SJSA1 (cell line): ENCODE measurements at regions not wholly inside any gene's neighbourhood (a gene's known extent, or its start where the extent isn't known, plus 50 kb on each side); places are given as distances from the start of the nearest gene placed in this dataset.

Experiments used
- DNase-seq, 2 experiments: peaks; one replicate each; pipeline ENCODE4 v3.0.0-alpha.2; 2015 to 2020; ENCODE audit warnings: low spot score in 2 of 2, low read depth in 1 of 2
- H3K27ac ChIP-seq: fragments of 250-450 bp; sonication (Bioruptor Pico); 2 replicates; pipeline ENCODE4 v1.5.1; 2020; ENCODE audit warnings: mild to moderate bottlenecking, moderate library complexity
- H3K27me3 ChIP-seq: fragments of 250-450 bp; sonication (Bioruptor Pico); replicated peaks from 2 replicates; pipeline ENCODE4 v1.5.1; 2020; ENCODE audit warnings: mild to moderate bottlenecking, moderate library complexity
- H3K36me3 ChIP-seq: fragments of 250-450 bp; sonication (Bioruptor Pico); 2 replicates; pipeline ENCODE4 v1.5.1; 2020; ENCODE audit warnings: mild to moderate bottlenecking
- H3K4me1 ChIP-seq: fragments of 250-450 bp; sonication (Bioruptor Pico); replicated peaks from 2 replicates; pipeline ENCODE4 v1.6.1; 2021; ENCODE audit warnings: mild to moderate bottlenecking
- H3K4me3 ChIP-seq: fragments of 250-450 bp; sonication (Bioruptor Pico); 2 replicates; pipeline ENCODE4 v1.5.1; 2020; ENCODE audit warnings: mild to moderate bottlenecking
- H3K9me3 ChIP-seq: fragments of 250-450 bp; sonication (Bioruptor Pico); replicated peaks from 2 replicates; pipeline ENCODE4 v1.5.1; 2020; ENCODE audit warnings: mild to moderate bottlenecking

DNA sequence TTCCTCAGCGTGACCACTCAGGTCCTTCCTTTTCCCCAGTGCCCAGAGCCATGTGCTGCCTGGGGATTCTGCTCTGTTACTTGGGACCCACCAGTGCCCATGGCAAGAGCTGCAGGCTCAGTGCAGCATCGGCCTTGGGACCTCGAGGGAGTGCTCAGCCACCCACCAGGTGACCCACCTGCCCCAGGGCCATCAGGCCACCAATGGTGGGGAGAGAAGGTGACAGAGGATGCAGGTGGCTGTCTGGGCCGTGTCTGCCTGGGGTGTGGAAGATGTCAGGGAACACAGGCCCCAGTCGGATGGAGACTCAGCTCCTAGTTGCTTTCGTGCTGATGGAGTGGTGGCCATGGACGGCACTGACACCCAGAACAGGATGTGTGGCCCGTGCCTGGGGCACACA is 104.7 kb upstream of the FAM20C start:
- no peak overlapping the region for H3K4me3 ChIP-seq
- H3K27me3 ChIP-seq = no peaks in the 10 kb centered on the region
- DNase-seq = no peak
- no peaks in the 10 kb centered on the region for H3K9me3 ChIP-seq
- no peaks in the 10 kb centered on the region for H3K36me3 ChIP-seq
- peaks cover 31% of the 10 kb centered on the region for H3K4me1 ChIP-seq
- H3K27ac ChIP-seq = no peak overlapping the region

DNA sequence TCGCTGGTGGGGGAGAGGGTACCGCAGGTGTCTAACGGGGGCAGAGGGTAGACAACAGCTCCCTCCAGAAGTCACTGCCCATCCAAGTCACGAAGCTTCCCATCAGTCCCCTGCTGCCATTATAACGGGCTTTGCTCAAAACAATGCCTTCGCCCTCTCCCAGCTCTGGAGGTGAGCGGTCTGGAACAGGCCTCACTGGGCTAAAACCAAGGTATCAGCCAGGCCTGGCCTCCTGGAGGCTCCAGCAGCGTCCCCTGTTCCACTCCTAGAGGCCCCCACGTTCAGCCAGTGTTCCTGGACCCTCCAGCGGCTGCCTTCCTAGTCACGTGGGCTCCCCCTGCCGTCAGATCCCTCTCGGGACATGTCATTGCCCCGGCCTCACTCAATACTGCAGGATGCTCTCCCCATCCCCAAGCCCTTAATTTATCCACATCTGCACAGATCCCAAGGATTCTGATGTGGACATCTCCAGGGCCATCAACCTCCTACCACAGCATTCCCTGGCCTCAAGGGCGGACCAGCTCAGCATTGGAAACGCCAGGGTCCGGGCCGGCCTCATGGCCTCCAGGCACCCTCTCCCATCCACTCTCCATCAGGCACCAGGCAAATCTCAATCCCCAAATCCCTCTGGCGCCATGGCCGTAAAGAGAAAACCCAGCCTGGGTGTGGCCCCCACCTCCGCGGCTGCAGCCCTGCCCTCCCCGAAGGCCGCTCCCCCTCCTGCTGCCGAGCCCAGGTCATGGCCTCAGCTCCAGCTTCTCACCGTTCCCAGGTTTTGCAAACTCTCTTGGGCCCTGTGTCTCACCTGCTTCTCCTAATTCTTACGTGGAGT is 104.1 kb upstream of the FAM20C start:
- no peaks in the 10 kb centered on the region for H3K9me3 ChIP-seq
- no peaks in the 10 kb centered on the region for H3K36me3 ChIP-seq
- no peak overlapping the region for H3K27ac ChIP-seq
- no peaks in the 10 kb centered on the region for H3K27me3 ChIP-seq
- no peak for DNase-seq
- H3K4me1 ChIP-seq = peaks cover 31% of the 10 kb centered on the region
- no peak overlapping the region for H3K4me3 ChIP-seq

DNA sequence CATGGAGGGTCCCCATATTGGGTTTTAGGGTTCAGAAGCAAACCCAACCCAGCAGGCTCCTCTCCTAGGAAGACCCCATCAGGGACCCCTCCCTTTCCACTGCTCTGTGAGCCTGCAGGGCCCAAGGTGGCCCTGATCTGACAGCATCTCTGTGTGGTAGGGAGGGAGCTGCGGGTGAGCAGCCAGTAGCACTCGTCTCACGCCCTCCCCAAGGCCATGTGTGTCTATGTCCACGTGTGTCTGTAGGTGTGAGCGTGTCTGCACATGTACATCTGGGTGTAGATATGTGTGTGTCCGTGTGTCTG is 103.5 kb upstream of the FAM20C start:
- Histone ChIP-seq H3K4me3 (no peak overlapping the region), H3K27me3 (no peaks in the 10 kb centered on the region), H3K9me3 (no peaks in the 10 kb centered on the region), H3K4me1 (peaks cover 31% of the 10 kb centered on the region), H3K27ac (no peak overlapping the region), H3K36me3 (no peaks in the 10 kb centered on the region)
- DNase-seq = no peak

DNA sequence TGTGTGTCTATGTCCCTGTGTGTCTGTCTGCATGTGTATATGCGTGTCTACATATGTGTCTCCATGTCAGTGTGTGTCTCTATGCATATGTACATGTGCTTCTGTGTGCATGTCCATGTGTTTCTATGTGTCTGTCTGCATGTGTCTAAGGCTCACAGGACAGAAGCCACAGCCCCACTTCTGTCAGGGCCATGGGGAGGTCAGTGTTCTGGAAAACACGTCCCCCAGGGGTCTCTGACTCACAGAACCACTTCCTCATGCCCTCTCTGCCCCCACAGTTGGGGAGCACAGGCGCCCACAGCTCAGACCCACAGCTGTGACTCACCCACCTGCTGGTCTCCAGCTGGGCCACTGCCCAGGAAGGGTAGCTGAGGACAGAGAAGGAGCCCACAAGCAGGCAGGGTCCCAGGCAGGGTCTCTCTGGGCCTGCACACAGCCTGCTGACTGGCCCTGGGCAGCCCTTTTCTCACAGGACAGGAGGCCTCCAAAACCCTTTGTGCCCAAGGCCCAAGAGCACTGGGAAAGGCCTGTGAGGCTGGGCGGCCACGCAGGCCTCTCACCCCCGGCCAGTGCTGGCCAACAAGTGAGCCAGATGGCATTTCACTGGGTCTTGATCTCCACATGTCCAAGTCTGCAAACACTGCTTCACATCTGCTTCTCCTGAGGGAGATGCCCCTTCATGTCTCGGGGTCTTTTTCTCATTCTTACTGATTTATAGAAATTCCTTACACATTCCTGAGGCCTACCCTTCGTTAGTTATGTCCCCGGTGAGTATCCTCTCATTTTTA is 102.9 kb upstream of the FAM20C start:
- Histone ChIP-seq H3K4me3 (no peak overlapping the region), H3K27me3 (no peaks in the 10 kb centered on the region), H3K36me3 (no peaks in the 10 kb centered on the region), H3K4me1 (peaks cover 33% of the 10 kb centered on the region), H3K9me3 (no peaks in the 10 kb centered on the region), H3K27ac (peak overlapping the region; percentile 28)
- peak; percentile 81 to 86 for DNase-seq

DNA sequence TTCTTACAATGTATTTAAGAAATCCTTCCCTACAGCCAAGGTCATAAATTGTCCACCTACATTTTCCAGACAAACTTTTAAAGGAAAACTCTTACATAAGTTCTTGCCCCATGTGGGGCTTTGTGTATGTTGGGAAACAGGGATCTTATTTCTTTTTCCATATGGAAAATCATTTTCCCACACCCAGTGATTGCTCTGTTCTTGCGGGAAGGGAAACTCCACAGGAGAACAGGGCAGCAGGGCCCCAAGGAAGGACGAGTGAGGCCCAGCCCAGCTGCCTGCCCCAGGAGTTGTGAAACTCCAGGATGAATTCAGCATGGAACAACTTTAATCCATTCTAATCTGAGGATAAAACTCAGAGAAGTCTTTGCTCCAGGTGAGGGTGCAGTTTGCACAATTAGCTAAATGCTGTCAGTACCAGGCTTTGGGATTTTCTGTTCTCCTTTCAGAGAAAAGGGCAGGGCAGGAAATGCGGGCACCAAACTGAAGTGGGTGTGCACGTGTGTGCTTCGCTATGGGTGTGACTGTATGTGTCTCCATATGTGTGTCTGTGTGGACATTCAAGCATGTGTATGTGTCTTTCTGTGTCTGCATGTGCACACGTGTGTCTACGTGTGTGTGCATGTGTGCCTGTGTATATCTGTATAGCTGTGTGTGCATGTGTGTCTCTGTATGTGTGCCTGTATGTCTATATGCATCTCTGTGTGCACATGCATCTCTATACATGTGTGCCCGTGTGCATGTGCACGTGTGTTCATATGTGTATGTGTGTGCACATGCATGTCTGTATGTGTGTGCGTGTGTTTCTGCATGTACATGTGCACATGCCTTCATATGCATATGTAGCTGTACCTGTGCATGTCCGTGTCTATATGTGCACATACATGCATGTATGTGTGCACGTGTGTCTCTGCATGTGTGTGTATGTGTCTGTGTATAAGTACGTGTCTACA is 102.0 kb upstream of the FAM20C start:
- Histone ChIP-seq H3K36me3 (no peaks in the 10 kb centered on the region), H3K27me3 (no peaks in the 10 kb centered on the region), H3K27ac (peak overlapping the region; percentile 28), H3K9me3 (no peaks in the 10 kb centered on the region), H3K4me3 (no peak overlapping the region), H3K4me1 (peaks cover 40% of the 10 kb centered on the region)
- no peak for DNase-seq

DNA sequence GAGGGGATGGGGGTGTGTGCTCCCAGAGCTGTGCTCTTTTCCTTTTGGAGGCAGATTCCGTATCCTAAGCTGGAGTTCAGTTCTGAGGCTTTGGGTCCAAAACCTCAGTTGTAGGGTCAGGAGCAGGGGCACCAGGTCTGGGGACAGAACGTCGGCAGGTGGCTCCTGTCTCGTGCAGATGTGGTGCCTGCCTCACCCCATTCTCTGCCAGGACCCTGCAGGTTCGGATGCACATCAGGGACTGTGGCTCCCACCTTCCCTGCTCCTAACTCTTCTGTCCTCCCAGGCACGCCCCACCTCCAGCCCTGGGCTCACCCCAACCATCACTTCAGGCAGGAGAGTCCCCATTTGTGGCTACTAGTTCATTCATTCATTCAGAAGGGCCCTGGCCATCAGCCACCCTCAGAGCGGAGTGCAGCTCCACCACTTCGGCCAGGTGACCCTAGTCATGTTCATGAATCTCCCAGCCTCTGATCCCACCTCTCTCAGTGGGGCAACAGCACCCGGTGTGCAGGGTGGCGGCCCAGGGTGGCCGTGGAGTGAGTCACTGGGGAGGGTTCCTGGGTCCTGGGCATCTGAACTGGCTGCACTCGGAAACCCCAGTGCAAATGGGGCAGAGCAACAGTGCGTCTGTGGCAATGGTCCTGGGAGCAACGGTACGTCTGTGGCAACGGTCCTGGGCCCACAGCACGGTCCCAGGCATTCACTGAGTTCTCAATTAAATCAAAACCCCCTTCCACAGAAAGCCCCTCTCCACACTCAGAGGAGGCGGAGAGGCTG is 100.8 kb upstream of the FAM20C start:
- H3K9me3 ChIP-seq = no peaks in the 10 kb centered on the region
- no peaks in the 10 kb centered on the region for H3K36me3 ChIP-seq
- no peak overlapping the region for H3K4me3 ChIP-seq
- DNase-seq = no peak
- H3K4me1 ChIP-seq = peaks cover 46% of the 10 kb centered on the region
- H3K27ac ChIP-seq = no peak overlapping the region
- H3K27me3 ChIP-seq = no peaks in the 10 kb centered on the region

DNA sequence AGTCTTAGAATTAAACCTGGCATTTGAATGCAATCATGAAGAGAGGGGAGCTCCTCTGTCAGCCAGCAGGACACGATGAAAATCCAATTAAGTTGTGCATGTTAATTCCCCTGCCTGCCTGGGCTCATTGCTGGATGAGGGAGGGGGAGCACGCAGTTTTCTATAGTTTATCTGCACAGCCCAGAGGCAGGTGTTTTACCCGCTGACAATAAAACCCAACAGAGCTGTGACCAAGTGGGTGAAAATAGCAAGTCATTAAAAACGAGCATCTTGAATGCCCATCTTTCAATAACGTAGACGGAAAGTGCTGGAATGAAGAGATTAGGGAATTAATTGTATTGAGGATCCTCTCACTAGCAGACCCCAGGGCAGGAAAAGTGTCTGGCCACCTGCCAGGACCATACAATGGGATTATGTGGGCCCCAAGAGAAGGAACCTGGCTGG is 100.1 kb upstream of the FAM20C start:
- peaks cover 46% of the 10 kb centered on the region for H3K4me1 ChIP-seq
- H3K9me3 ChIP-seq = 0 out of 2 replicates have a peak, but pooled peaks cover under 1% of the 10 kb centered on the region
- DNase-seq = no peak
- no peaks in the 10 kb centered on the region for H3K36me3 ChIP-seq
- no peak overlapping the region for H3K27ac ChIP-seq
- H3K27me3 ChIP-seq = no peaks in the 10 kb centered on the region
- H3K4me3 ChIP-seq = no peak overlapping the region

DNA sequence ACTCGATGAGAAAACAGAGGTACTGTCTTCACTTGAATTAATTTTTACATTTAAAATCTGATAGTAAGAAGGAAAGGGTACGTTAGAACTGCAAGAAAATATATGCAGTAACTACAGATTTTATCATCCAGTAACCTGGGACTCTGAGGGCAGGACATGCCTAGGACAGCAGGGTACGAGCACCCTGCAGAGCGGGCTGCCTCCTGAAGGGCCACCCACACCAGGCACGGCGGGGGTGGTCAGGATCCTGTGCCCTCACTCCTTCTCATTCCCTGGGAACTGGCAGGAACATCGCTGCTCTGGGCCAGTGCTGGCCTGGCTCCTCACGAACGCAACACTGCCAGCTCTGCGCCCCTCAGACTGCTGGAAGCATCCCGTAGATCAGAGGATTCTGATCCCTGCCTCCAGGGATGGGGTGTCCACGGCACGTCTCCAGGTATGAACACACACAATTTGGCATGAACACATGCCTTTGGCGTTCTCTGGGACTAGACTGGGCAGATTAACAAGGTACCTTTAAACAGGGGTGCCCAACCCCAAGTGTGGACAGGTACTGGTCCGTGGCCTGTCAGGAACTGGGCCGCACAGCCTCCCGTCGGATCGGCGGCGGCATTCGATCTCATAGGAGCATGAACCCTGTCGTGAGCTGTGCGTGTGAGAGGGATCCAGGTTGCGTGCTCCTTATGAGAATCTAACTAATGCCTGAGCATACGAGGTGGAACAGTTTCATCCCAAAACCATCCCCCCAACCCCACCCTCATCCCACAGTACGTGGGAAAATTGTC is 99.3 kb upstream of the FAM20C start:
- H3K9me3 ChIP-seq = 0 out of 2 replicates have a peak, but pooled peaks cover 2% of the 10 kb centered on the region
- H3K36me3 ChIP-seq = no peaks in the 10 kb centered on the region
- H3K27ac ChIP-seq = no peak overlapping the region
- H3K4me3 ChIP-seq = no peak overlapping the region
- H3K4me1 ChIP-seq = peaks cover 45% of the 10 kb centered on the region
- no peaks in the 10 kb centered on the region for H3K27me3 ChIP-seq
- DNase-seq = no peak

DNA sequence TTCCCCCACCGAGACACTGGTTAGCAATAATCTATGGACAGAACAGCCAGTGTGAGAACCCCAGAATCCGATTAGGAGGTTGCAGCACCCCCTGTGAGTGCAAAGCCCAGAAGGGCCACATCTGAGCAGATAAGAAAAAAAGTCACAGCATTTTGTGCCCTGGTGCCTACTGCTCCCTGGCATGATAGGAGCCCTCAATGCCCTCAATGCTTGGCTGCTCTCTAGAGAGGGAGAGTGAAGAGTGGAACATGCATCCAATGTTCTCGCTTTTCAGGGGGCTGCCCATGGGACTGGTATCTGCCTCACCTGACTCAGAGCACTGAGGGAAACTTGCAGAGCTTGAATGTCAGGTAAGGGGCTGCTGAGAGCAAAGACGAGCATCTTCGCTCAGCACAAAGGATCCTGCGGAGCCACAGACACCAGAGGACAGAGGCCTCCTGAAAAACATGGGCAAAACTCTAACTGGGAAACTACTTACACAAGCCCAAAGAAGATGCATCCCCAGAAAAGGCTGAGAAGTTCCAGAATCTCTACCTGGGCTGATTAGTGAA is 98.0 kb upstream of the FAM20C start:
- Histone ChIP-seq H3K4me1 (peaks cover 32% of the 10 kb centered on the region), H3K4me3 (no peak overlapping the region), H3K36me3 (no peaks in the 10 kb centered on the region), H3K27me3 (no peaks in the 10 kb centered on the region), H3K27ac (peak overlapping the region; percentile 31; the same call in 1 of the 2 replicates), H3K9me3 (peaks cover 5% of the 10 kb centered on the region; the same call in 1 of the 2 replicates)
- no peak for DNase-seq

DNA sequence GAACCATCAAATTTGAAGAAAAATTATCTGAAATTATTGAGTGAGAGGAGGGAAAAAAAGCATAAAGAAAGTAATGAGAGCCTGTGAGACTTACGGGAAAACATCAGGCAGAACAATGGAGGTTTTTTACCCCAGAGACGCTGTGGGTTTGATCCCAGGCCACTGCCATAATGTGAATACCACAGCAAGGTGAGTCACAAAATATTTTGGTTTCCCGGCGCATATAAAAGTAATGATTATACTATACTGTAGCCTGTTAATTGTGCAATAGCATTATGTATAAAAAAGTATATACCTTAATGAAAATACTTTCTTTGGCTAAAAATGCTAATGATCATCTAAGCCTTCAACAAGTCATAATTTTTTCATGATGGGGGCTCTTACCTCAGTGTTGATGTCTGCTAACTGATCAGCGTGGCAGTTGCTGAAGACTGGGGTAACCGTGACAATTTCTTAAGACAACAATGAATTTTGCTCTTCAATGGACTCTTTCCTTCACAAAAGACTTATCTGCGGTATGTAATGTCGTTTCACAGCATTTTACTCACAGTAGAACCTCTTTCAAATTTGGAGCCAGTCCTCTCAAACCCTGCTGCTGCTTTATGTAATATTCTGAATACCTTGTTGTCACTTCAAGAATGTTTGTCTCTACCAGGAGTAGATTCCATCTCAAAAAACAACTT is 97.0 kb upstream of the FAM20C start:
- peaks cover 5% of the 10 kb centered on the region; the same call in 1 of the 2 replicates for H3K9me3 ChIP-seq
- peak overlapping the region; percentile 31; the same call in 1 of the 2 replicates for H3K27ac ChIP-seq
- peak in 1 of 2 experiments; percentile 37 for DNase-seq
- no peaks in the 10 kb centered on the region for H3K36me3 ChIP-seq
- H3K4me1 ChIP-seq = peaks cover 22% of the 10 kb centered on the region
- H3K27me3 ChIP-seq = no peaks in the 10 kb centered on the region
- no peak overlapping the region for H3K4me3 ChIP-seq

DNA sequence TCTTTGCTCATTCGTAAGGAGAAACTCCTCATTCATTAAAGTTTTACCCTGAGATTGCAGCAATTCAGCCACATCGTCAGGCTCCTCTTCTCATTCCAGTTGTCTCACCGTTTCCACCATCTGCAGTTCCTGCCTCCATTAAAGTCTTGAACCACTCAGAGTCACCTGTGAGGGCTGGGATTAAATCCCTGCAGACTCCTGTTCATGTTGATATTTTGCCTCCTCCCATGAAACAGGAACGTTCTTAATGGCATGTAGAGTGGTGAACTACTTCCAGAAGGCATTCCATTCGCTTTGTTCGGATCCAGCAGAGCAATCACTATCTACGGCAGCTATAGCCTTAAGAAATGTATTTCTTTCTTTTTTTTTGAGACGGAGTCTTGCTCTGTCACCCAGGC is 96.5 kb upstream of the FAM20C start:
- H3K4me3 ChIP-seq = no peak overlapping the region
- no peak overlapping the region for H3K27ac ChIP-seq
- H3K4me1 ChIP-seq = peaks cover 20% of the 10 kb centered on the region
- H3K27me3 ChIP-seq = no peaks in the 10 kb centered on the region
- DNase-seq = no peak
- H3K36me3 ChIP-seq = no peaks in the 10 kb centered on the region
- peaks cover 5% of the 10 kb centered on the region; the same call in 1 of the 2 replicates for H3K9me3 ChIP-seq

DNA sequence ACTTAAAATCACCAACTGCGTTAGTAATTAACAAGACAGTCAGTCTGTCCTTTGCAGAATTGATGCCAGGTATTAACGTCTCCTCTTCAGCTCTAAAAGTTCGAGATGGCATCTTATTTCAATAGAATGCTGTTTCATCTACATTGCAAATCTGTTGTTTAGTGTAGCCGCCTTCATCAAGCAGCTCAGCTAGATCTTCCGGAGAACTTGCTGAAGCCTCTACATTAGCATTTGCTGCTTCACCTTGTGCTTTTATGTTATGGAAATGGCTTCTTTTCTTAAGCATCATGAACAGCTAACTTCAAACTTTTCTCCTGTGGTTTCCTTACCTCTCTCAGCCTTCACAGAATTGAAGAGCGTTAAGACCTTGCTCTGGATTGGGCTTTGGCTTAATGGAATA is 95.5 kb upstream of the FAM20C start:
- H3K9me3 ChIP-seq = peaks cover 5% of the 10 kb centered on the region; the same call in 1 of the 2 replicates
- no peaks in the 10 kb centered on the region for H3K27me3 ChIP-seq
- H3K27ac ChIP-seq = no peak overlapping the region
- H3K36me3 ChIP-seq = no peaks in the 10 kb centered on the region
- DNase-seq = no peak
- no peak overlapping the region for H3K4me3 ChIP-seq
- peaks cover 28% of the 10 kb centered on the region for H3K4me1 ChIP-seq
